Colon (tissue), 2 donors: ENCODE measurements at regions not wholly inside any gene's neighbourhood (a gene's known extent, or its start where the extent isn't known, plus 50 kb on each side); places are given as distances from the start of the nearest gene placed in this dataset.
"Not testable (repeated sequence)": the region's sequence is repeated elsewhere in the genome, so short reads cannot be mapped to it uniquely, and the experiment has no call there.

Experiments
- FAIRE-seq: peaks from 2 replicates; lab custom pipeline; 2012; peaks lifted over from hg19 to GRCh38; lab: Jason Lieb, UNC
- donor health status: control.
- donor health status: control.

DNA sequence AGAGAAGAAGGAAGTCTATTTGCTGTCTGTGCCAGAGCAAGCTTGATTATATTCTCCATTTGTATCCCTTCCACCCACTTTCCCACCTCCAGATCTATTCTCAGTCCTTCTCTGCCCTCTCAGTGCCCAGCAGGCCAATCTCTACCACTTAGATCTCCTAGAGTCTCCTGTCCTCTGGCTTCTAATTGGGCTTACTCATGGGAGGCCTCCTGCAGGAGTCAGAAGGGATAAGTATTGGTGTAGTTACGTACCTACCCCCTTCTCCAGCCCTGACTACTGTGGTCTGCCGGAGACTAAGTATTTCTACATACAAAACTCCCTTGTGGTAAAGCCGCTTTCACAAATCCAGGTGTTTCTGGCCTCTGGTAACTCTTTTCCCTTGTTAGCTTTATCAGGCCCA, 221.2 kb downstream of the PTGER3 start:
- no peak for FAIRE-seq

DNA sequence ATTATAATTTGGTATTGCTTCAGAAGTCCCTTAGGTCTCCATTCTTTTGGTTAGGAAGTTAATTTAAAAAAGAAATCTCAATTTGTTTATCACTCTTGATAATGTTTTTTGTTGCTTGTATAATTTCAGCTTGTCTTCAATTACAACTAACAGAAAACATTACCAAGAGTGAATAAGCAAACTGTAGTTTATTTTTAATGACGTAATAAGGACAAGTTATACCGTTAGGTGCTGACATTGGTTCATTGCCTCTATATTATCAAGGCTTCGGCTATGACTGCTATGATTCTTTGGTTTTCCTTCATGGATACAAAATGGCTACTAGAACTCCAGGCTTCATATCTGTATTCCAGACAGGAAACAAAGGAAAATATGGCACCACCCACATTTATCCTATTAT, 220.6 kb downstream of the PTGER3 start:
- FAIRE-seq: no peak

DNA sequence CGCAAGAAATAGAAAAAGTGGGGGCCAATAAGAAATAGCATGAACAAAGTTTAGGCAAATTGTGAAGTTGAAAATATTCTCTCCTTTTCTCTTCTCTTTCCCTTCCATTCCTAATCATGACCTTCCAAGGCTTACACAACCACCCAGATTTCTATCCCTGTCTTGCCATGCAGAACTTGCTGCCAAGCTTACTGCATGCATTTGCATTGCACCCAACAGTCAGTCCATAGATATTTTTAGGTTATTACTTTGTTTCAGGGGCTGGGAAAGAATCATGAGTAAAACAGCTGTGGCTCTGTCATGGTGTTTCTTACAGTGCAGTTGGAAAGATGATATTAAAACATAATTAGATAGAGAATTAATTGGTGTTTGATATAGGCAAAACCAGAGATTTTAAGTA, 219.4 kb downstream of the PTGER3 start:
- no peak for FAIRE-seq

DNA sequence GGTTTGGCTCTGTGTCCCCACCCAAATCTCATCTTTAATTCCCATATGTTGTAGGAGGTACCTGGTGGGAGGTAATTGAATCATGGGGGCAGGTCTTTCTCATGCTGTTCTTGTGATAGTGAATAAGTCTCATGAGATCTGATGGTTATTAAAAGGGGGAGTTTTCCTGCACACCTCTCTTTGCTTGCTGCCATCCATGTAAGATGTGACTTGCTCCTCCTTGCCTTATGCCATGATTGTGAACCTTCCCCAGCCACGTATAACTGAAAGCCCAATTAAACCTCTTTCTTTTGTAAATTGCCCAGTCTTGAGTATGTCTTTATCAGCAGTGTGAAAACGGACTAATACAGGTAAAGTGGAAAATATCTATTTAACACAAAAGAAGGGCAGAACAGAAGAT, 213.3 kb downstream of the PTGER3 start:
- not testable (repeated sequence) for FAIRE-seq

DNA sequence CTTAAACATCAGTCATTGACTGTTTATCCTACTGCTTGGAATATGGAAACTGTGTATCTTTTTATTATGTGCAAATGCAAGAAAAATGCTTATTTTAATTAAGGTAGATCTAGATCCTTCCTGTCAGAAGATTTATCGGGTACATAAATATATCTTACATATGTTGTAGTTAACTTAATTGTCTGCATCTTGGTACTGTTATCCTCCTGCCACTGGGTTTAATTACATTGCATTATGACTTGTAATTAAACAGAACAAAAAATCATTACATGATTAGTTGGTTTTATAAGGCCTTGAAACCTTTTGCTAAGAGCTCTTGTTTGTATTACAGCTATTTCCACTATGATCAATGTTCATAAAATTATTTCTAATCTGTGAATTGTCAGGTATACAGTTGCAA, 211.2 kb downstream of the PTGER3 start:
- FAIRE-seq: no peak

DNA sequence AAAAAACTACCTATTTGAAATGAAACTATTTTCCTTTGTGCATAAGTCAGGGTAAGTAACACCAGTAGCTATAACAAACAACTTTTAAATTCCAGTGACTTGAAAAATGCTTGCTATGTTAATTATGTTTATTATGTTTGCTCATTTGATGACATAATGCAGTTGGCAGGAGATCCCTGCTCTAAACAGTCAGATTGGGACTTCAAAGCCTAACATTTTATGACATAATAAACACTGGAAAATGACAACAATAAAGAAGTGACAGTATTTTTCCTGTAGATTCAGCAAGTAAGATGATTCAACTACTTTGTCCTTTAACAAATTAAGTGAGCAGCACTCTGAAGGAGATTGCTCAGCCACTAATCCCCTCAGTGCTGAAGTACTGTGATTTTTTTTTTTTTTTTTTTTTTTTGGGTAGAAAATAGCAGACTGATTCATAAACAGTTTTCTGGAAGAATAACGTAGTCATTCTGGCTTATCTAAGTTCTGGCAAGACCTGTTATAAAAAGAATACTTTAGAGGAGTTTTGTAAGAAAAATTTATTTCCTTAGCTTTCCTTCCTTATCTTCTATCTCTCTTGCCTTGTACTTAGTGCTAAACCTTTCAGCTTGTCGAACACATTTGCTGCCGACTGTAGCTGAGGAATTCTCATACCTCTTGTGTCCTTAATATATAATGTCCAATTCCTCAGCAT, 207.2 kb downstream of the PTGER3 start:
- FAIRE-seq: no peak

DNA sequence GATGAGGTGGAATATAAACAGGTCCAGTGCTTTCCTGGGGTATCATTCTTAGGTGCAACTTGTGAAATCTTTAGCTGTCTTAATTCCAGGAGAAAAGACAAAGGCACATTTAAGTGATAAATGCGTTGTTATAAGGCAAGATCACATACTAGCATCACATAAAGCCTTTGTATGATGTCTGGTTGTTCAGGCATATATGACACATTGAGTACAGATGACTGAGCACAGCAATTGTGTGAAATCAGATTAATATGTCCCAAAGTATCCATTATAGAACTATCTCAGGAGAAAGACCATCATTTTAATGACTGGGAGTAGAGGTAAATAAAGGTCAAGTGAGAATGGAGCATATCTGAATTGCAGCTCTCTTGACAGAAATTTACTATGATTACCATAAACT, 205.1 kb downstream of the PTGER3 start:
- FAIRE-seq: no peak

DNA sequence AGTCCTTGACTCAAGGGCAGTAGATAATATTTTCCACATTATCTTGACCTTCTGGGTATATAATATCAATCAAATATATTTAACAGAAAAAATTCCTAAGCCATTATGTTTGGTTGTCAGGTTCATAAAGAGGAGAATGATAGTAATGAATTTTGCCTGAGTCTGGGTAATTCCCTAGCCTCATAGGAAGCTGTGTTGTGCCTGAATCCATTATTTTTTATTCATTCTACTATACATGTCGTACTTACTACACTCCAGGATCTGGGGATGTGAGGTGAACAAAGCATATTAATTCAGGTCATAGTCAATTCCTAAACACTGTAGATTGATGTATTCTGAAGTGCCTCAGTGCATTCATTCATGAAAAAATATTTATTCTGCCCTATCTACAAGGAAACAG, 204.2 kb downstream of the PTGER3 start:
- no peak for FAIRE-seq

DNA sequence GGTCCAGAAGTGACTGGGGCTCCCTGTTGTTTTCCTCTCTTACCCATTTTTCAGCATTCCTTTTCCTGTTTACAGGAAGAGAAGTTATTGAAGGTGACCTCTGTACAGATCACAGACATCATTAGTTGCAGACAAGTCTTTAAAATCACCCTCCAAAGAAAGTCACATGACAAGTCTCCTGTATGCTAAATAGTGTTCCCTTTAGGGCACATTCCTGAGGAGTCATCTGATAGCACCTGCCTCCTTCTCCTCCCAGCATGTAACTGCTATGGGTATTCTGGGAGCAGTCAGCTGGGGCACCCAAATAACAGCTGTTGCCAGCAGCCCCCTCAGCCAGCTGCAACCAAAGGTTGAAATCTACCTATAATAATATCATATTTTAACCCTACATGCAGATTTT, 200.6 kb downstream of the PTGER3 start:
- no peak for FAIRE-seq

DNA sequence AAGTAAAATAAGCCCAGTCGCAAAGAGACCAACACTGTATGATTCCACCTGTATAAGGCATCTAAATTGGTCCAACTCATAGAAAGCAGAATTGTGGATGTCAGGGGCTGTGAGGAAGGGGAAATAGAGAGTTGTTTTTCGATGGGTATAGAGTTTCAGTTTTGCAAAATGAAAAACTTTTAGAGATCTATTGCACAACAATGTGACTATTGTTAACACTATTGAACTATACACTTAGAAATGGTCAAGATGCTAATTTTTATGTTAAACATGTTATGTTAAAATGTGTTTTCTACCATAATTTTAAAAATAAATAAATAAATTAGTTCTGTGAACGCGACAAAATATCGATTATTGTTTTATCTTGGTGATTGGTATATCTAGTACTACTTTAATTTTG, 192.4 kb downstream of the PTGER3 start:
- FAIRE-seq: no peak

DNA sequence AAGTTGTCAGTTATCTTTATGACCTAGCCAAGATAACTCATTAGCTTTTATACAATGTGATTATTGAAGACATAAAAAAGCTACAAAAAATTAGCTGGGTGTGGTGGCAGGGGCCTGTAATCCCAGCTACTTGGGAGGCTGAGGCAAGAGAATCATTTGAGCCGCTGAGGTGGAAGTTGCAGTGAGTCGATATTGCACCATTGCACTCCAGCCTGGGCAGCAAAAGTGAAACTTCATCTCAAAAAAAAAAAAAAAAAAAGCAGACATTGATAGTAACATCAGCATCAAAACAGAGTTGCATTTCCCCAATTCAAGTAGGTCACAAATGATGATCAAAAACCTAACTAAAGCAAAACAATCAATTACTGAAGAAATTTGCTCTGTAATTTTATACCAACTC, 191.4 kb downstream of the PTGER3 start:
- no peak for FAIRE-seq

DNA sequence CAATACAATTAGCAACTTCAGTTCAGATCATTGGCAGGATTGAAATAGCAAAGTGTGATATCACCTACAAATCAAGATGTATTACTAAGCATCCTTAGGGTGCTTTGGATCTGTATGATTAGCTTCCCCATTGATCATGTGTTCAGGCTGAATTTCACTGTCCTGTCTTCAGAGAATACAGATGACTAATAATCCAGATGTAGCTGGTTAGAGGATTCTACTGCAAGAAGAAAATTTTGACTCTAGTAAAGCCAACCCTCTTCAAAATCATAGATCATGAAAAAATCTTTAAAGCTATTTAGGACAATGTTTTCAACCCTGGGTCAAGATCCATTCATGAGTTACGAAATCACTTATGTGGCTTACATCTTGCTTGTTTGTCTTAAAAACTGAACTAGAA, 184.4 kb downstream of the PTGER3 start:
- no peak for FAIRE-seq

DNA sequence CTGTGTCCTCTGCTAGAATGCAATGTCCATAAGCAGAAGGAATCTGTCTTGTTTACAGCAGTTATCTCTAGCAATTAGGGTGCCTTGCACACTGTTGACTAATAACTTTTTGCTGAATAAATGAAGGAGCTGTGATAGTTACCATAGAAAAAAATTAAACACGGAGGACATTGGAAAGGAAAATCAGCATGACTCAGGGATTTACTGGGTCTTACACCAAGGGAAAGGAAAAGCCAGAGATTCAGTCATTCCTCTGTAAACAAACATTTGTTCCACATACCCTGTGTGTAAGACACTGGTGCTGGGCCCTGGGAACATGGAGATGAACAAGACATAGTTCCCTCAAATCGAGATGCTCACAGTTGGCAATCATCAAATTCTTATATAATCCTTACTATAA, 183.3 kb downstream of the PTGER3 start:
- no peak for FAIRE-seq

DNA sequence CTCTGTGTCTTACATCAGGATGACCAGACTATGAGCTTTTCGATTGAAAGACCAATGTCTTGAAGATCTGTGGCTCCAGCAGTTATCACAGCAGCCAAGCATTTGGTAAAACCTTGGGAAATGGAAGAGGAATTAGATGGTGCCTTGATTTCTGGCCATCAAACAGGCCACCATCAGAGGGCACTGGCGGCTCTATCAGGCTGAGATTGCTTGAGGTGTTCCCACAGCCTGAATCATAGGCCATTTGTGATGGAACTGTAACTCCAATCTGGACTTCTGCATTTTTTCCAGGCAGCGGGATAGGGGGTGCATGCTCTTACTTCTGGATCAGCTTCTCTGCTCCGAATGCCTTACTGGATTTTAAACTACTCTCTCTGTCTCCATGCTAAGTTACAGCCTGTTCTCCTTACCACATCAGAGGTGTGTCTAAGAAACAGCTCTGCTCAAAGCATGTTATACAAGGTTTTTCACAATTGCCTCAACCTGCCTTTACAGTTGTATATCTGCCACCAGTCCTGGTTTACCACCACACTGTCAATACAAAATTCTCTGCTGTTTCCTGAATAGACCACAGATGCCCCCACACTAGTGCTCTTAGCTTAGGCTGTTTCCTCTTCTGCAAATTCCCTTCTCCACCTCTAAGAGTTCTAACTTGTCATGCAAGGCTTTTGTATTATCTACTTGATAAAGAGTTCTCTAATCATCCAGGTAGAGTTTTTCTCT, 180.9 kb downstream of the PTGER3 start:
- FAIRE-seq: no peak

DNA sequence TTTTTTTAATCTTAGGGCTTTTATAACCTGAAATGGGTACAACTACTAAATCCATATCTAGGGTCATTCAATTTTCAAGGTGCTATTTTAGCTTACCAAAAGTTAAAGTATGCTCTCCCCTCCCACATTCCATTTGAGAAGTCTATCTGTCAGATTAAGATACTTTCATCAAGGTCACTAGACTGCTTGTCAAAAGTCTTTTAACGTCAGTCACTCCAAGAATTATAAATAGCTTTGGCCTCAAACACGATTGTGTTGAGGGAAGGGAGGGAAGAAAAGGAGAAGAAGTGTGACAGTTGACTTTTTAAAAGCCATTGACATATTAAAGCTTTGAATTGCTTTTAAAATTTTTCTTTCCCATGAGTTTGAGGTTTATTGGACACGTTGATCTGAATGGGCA, 175.8 kb downstream of the PTGER3 start:
- no peak for FAIRE-seq

DNA sequence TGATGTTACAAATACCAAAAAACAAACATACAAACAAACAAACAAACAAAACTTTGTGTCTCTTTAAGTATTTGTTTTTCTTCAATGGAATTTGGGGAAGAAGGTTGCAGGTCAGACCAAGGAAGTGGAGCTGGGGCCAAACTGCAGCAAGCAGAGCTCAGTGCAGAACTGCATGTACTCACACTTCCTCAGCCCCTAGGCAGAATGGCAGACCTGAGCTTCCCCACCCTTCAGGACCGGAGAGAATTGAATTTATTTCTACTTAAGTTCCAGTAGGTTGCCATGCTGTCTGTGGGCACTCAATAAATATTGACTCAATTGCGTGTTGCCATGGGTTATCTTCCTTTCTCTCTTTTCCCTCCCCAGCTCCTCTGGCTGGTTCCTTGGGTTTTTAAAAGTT, 173.6 kb downstream of the PTGER3 start:
- FAIRE-seq: no peak

DNA sequence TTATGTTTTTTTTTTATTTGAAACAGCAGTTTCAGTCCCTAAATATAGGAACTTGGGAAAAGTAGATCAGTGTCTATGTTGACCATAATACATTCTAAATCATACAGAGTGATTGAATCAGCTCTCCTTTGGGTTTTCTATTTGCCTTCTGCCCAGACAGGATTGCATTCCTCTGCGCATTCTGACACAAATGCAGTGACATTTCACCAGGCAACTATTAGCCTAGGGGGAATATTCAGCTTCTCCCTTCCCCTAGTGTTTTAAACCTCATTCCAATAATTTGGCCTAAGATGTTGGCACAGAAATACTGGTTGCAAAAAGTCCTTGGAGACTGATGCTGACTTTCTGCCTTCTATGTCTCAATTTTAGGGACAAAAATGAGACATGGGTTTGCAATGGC, 172.8 kb downstream of the PTGER3 start:
- no peak for FAIRE-seq

DNA sequence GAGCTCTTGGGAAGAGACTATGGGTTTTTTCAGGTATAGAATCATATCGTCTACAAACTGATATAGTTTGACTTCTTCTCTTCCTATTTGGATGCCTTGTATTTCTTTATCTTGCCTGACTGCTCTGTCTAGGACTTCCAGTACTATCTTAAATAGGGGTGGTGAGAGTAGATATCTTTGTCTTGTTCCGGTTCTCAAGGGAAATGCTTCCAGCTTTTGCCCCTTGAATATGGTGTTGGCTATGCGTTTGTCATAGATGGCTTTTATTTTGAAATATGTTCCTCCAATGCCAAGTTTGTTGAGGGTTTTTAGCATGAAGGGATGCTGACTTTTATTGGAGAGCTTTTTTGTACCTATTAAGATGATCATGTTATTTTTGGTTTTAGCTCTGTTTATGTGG, 170.3 kb downstream of the PTGER3 start:
- no peak for FAIRE-seq

DNA sequence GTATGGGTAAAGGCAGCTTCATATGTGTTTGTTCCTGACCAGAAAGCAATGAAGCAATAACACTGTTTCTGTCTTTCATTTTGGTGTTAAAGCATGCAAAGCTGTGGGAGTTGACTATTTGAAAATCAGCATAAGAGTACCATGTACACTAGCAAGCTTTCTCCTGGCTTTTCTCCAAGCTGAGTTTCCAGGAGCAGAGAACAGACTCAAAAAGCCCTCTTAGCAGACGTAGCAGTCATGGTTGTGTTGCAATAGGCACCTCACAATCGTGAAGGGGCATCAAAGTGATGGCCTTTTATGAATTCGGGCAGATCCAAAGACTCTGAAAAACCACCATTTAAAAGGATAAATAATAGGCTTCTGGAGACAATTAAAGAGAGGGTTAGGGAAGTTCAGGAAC, 159.7 kb downstream of the PTGER3 start:
- no peak for FAIRE-seq

DNA sequence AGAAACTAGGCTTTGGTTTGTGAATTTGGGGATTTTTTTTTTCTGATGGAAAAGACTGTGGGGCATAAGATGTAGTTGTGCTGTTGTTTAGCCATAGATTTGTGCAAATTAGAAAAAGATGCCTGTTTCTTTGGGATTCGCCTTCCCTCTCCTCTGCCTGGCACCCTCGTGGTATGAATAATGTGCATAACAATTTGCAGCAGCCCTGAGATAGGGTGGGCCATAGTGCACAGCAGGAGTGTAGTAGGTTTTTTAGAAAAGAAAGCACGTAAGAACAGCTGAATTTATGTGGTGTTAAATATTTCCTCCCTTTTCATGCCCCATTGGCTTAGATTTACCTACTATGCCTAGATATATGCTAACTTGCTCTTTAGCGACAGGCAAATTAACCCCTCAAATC, 158.9 kb downstream of the PTGER3 start:
- FAIRE-seq: no peak

DNA sequence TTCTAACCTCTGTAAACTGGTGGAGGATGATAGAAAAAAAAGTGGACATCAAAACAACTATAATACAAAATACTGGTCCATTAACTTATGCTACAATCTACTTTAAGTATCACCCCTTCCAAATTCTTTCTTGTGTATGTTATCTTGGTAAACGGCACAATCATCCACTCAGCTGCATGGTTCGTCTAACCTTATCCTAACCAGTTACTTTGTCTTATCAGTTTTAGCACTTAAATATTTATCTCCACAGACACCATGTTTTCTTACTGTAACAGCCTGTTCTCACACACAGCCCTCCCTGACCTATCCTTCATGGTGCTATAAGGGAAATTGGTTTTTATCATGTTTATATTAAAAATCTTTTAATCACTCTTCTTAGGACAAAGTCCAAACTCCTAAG, 157.2 kb downstream of the PTGER3 start:
- no peak for FAIRE-seq

DNA sequence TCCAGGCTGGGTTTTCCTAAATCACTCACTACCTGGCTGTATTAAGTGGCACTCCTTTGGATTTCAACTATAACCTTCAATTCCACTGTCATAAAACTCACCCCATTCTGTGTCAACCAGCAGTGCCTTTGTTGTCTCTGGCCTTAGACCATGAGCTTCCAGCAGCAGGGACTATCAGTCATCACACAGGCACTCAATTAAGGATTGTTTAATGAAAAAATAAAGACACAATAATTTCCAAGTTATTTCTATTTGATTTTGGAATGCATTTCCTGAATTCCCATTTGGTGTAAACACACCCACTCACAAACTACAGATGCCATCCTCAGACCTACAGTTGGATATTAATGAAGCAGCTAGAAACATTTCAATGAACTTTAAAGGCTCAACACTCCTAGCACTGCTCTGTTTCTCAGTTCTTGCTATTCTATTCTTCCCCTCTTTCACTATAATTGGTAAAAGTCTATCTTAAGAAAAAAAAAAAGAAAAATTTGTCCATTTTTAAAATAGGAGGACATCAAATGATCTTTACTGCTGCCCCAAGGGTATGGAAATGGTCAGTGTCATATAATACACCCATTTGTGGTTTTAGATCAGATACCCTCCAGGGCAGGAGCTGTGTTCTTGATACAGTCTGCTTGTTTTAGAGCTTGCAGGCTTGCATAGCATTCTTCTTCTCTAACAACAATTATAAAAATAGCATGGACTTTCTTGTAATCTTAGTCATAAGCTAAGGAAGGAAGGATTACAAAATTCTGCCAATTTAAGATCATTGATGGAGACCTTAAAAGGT, 156.4 kb downstream of the PTGER3 start:
- no peak for FAIRE-seq

DNA sequence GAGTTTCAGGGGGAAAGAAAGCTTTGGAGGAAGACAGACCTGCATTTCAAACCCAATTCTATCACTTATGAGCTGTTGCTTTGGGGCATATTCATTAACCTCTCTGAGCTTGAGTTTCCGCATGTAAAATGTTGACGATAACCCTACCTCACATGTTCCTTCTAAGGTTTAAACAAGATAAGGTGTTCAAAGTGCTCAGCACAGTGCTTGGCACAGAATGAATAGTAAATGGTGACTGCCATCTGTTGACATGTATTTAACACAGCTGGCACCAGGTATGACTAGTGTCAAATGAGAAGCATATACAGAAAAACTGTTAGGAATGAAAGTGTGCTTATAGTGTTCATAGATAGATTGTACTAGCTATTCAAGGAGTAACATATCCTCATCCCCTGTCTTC, 155.5 kb downstream of the PTGER3 start:
- no peak for FAIRE-seq
